ENCODE measurements at regions not wholly inside any gene's neighbourhood (a gene's known extent, or its start where the extent isn't known, plus 50 kb on each side); places are given as distances from the start of the nearest gene placed in this dataset.

GRCh38 chr6:106830930-106831329 is 143.6 kb downstream of the CD24 start:
- no peaks in the 10 kb centered on the region for H3K9me3 ChIP-seq (ENCODE audit: control insufficient read depth, insufficient read depth, low read depth, low read length)
- H3K4me1 ChIP-seq (ENCODE audit: control insufficient read depth, extremely low read depth, insufficient read depth, low read length), result no peaks in the 10 kb centered on the region
- DNase-seq (ENCODE audit: low read depth in 2 of 2), result no peak
- no peaks in the 10 kb centered on the region for H3K36me3 ChIP-seq (ENCODE audit: control insufficient read depth, insufficient read depth, low read length)
- TF ChIP-seq CTCF (conservative IDR thresholded peaks at IDR 0.05 in 1 of 2, IDR thresholded peaks at IDR 0.05 in 1 of 2; ENCODE audit: low read depth in 1 of 2, low read length in 2 of 2) (no peak), EZH2 (IDR thresholded peaks at IDR 0.05; ENCODE audit: low read length, missing control alignments) (no peak)
- H4K20me1 ChIP-seq (ENCODE audit: control insufficient read depth, extremely low read depth, insufficient read depth, low read length), result no peaks in the 10 kb centered on the region
- H3K9ac ChIP-seq (ENCODE audit: insufficient read depth, low read length), result no peak overlapping the region
- H3K4me2 ChIP-seq (ENCODE audit: extremely low read depth, insufficient read depth, low read length), result no peak overlapping the region
- H3K4me3 ChIP-seq (replicated peaks in 1 of 4; ENCODE audit: control extremely low read depth in 1 of 4, insufficient read depth in 1 of 4, low read depth in 3 of 4, low read length in 4 of 4), result no peak overlapping the region
- H3K27ac ChIP-seq (ENCODE audit: insufficient read depth, low read length), result no peak overlapping the region
- no peak overlapping the region for H2AFZ ChIP-seq (ENCODE audit: low read length)
- no peaks in the 10 kb centered on the region for H3K27me3 ChIP-seq (ENCODE audit: control insufficient read depth, insufficient read depth, low read length)
- H3K79me2 ChIP-seq (ENCODE audit: control insufficient read depth, insufficient read depth, low read length), result no peaks in the 10 kb centered on the region

DNA sequence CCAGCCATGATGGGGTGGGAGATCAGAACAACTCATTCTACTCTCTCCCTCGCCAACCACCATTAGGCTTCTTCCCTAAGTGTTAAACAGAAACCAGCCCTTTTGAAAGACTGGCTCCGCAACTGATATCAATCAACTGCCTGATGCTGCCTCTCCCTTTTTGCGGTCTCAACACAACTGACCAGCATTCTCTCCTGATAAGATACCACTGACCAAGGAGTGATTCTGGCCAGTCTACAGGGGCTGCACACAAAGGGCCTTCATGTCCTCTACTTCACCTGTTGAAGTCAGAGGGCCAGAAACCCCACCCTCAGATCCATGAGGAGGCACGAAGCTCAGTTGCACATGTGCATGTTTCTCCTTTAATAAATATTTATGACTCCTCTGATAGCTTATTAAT is 145.1 kb downstream of the CD24 start:
- Histone ChIP-seq H3K27me3 (ENCODE audit: control insufficient read depth, insufficient read depth, low read length) (no peaks in the 10 kb centered on the region), H4K20me1 (ENCODE audit: control insufficient read depth, extremely low read depth, insufficient read depth, low read length) (no peaks in the 10 kb centered on the region), H3K9ac (ENCODE audit: insufficient read depth, low read length) (no peak overlapping the region), H3K79me2 (ENCODE audit: control insufficient read depth, insufficient read depth, low read length) (no peaks in the 10 kb centered on the region), H2AFZ (ENCODE audit: low read length) (no peak overlapping the region), H3K4me3 (replicated peaks in 1 of 4; ENCODE audit: control extremely low read depth in 1 of 4, insufficient read depth in 1 of 4, low read depth in 3 of 4, low read length in 4 of 4) (no peak overlapping the region), H3K4me1 (ENCODE audit: control insufficient read depth, extremely low read depth, insufficient read depth, low read length) (no peaks in the 10 kb centered on the region), H3K27ac (ENCODE audit: insufficient read depth, low read length) (no peak overlapping the region), H3K4me2 (ENCODE audit: extremely low read depth, insufficient read depth, low read length) (no peak overlapping the region), H3K9me3 (ENCODE audit: control insufficient read depth, insufficient read depth, low read depth, low read length) (no peaks in the 10 kb centered on the region), H3K36me3 (ENCODE audit: control insufficient read depth, insufficient read depth, low read length) (no peaks in the 10 kb centered on the region)
- DNase-seq (ENCODE audit: low read depth in 2 of 2), result no peak
- TF ChIP-seq EZH2 (IDR thresholded peaks at IDR 0.05; ENCODE audit: low read length, missing control alignments) (no peak), CTCF (conservative IDR thresholded peaks at IDR 0.05 in 1 of 2, IDR thresholded peaks at IDR 0.05 in 1 of 2; ENCODE audit: low read depth in 1 of 2, low read length in 2 of 2) (no peak)

DNA sequence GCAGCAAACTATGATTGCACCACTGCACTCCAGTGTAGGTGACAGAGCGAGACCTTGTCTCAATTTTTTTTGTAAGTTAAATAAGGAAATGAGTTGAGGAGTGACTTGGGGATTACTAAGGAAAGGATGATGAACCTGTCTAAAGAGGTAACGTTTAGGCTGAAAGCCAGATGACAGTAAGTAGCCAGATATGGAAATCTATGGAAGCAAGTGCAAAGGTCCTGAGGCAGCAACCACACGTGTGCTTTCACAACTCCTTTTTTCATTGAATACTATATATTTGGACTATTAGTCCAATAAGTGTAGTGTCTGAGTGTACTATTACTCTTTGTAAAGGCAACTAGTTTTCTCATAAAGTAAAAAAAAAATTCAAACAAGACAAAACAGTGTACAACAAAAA is 147.4 kb downstream of the CD24 start:
- Histone ChIP-seq H3K27me3 (ENCODE audit: control insufficient read depth, insufficient read depth, low read length) (no peaks in the 10 kb centered on the region), H3K4me2 (ENCODE audit: extremely low read depth, insufficient read depth, low read length) (no peak overlapping the region), H3K79me2 (ENCODE audit: control insufficient read depth, insufficient read depth, low read length) (no peaks in the 10 kb centered on the region), H2AFZ (ENCODE audit: low read length) (no peak overlapping the region), H3K4me1 (ENCODE audit: control insufficient read depth, extremely low read depth, insufficient read depth, low read length) (no peaks in the 10 kb centered on the region), H4K20me1 (ENCODE audit: control insufficient read depth, extremely low read depth, insufficient read depth, low read length) (no peaks in the 10 kb centered on the region), H3K27ac (ENCODE audit: insufficient read depth, low read length) (no peak overlapping the region), H3K9me3 (ENCODE audit: control insufficient read depth, insufficient read depth, low read depth, low read length) (no peaks in the 10 kb centered on the region), H3K9ac (ENCODE audit: insufficient read depth, low read length) (no peak overlapping the region), H3K36me3 (ENCODE audit: control insufficient read depth, insufficient read depth, low read length) (no peaks in the 10 kb centered on the region), H3K4me3 (replicated peaks in 1 of 4; ENCODE audit: control extremely low read depth in 1 of 4, insufficient read depth in 1 of 4, low read depth in 3 of 4, low read length in 4 of 4) (no peak overlapping the region)
- no peak for TF ChIP-seq EZH2 (IDR thresholded peaks at IDR 0.05; ENCODE audit: low read length, missing control alignments)
- no peak for TF ChIP-seq CTCF (conservative IDR thresholded peaks at IDR 0.05 in 1 of 2, IDR thresholded peaks at IDR 0.05 in 1 of 2; ENCODE audit: low read depth in 1 of 2, low read length in 2 of 2)
- DNase-seq (ENCODE audit: low read depth in 2 of 2), result no peak
